DMS114 treated with DMSO at 0.1 percent for 48 hours (cell line): ENCODE measurements at regions not wholly inside any gene's neighbourhood (a gene's known extent, or its start where the extent isn't known, plus 50 kb on each side); places are given as distances from the start of the nearest gene placed in this dataset.

Source experiments
- DNase-seq: peaks from one replicate; lab custom pipeline; 2025; ENCODE audit not compliant: unreplicated experiment; lab: John Stamatoyannopoulos, UW

DNA sequence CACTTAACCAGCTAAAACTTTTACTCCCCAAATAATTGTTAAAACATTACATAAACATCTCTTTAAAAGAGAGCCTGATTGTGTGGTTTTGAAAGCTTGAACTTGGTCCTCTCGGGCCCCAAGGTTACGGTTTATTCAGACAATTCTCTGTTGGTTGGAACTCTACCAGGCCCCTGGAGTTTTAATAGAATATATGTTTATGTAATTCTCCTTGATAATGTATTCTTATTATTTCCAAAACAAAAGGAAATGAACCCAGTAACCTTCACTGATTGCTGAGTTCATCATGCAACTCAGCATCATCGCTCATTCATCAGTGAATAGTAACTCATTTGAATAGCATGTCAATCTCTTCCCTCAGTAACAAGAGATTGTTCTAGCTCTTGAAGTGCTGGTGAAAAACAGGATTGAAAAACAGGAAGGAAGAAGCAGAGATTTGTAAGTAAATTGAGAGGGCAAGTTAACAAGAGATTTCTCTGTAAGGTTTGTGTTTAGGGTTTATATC is 464.5 kb upstream of the MARCKS start:
- no peak for DNase-seq

DNA sequence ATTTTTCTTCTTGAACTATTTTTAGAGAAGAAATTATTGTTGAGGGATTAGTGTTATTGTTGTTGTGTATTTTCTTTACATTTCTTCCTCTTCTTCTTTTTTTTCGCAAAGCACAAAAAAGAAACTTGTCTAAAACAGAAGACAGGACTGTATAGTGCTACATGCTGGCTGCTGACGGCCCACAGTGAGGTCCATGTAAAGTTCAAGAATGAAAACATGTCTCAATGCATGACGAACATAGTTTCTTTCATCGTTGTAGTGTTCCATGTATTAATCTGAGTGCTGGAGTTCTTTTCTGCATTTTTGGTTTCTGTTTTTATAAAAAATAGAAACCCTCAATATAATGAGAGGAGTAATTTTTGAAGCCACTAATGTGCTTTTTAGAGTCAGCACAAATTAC is 462.9 kb upstream of the MARCKS start:
- DNase-seq, result no peak

DNA sequence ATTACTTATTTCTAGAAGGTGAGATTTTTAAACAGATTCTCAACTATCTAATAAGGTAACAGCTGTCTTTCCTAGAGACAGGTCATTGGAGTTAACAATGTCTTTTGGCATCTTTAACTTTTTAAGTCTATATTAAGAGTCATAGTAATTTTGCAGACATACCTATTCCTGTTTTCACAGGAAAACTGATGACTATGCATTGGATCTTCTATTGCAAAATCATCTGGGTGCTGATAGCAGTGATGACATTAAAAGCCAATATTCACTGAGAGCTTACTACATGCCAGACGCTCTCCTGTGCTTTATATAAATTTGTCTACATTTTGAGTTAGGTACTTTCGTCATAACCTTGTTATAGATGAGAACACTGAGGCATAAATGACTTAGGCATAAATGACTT is 462.4 kb upstream of the MARCKS start:
- no peak for DNase-seq

DNA sequence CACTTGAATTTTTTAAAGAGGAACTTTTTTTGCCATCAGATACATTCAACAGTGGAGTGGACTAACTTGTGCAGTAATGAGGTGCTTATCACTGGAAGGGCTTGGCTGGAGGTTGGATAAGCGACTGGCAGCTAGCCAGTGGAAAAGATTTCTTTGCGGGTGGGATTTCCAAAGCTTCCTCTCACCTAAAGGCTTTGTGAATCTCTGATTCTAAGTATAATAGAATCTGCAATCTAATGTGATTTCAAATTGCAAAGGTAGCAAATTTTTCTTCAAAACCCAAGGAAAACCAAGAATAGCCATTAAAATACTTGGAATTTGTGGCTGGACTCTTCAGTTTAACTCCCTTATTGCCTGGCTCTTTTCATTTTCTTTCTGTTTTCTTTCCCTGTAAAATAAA is 460.4 kb upstream of the MARCKS start:
- no peak for DNase-seq

DNA sequence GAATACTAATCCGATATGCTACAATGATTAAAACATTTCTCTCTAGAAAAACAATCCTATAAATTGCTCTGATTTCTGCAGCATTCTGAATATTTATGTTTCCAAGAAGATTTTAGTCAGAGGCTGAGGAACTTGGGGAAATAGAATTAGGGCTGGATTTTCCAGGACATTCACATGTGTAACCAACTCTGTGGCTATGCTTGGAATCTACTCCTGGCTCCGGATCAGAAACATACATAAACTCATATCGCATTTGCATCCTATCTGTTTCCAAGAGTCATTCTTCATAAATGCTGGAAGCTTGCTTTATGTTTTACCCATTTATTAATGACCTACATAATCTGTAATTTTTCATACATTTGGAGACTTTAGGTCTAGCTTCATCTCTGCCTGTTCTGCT is 459.9 kb upstream of the MARCKS start:
- no peak for DNase-seq

DNA sequence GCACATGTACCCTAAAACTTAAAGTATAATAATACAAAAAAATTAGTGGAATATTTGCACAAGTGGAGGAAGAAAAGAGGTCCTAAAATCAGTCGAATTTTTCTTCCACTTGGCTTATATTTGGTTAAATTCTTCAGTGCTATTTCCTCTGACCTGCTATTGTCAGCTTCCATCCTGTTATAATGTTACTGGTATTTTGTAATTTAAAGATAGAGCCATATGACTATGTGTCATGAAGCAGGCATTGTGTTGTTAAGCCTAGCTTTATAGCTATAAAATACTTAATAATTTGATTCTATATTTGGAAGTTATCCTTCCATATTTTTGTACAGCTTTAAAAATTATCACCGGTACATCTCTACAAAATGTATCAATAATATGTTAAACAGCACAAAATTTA is 455.9 kb upstream of the MARCKS start:
- no peak for DNase-seq

DNA sequence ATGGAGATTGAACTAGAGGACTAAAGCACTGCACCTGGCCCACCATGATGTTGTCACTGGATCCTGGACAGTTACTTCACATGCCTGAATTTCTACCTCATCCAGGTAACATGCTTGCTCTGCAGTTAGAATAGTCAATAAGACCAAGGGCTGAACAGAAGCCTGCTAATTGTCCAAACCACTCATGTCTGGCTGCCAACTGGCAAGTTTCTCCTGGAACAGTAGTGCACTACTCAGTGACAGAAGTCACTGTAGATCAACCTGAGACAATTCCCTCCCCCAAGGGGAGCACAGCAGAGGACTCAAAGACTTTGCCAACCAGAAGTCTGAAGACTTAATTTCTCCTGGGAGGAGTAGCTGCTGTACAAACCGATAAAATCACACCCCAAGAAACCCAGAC is 454.6 kb upstream of the MARCKS start:
- DNase-seq, result no peak

DNA sequence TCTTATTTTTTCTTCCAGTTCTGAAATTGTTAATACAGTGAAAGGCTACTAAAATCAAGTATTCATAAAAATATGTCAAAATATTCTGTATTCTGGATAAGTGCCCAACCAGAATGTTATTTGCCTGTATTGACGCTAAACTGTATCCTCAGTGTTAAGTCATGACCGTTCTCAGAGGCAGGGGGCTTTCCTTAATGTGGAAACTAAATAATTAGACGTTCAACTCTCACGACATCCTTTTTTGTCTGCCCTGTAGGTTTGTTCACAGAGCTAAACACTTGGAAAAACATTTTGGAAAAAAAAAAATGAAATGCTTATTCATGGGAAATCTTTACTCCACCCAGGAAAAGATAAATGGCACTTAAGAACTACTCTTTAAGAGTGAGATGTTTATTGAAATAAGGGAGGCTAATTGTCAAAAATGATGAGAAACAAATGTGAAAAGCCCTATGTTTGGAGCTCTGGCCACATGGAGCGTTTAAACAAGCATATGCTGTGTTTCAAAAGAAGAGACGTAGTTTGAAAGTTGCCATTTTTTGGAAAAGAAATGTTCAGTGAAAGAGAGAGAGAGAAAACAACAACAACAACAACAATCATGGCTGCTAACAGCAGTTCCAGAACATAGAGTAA is 453.1 kb upstream of the MARCKS start:
- DNase-seq, result no peak

DNA sequence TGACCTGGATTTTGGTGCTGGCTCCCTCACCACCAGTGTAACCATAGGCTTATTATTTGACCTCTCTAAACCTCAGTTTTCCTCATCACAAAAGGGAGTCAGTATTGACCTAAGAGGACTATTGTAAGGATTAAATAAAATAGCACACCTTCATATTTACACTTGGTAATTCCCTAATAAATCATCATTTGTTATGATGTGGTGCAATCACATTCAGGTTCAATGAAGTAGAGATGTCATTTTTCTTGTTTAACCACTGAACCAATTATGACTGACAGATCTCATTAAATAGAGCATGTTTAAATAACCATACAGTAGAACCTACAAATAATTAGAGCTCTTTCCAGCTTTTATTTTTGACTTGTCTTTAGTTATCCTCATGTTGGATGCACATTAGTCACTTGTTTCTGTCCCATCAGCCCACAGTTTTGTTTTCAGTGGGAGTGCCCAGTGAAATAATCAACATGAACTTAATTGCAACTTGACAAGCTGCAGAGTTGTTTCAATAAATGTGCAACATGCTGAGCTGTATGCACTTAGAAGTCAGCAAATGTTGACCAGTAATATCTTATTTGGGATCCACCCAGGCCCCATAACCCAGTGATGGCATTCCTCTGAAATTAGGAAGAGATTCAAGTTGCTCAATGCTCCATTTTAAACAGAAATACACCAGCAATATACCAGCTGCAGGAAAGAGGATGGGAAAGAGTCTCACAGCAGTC is 451.7 kb upstream of the MARCKS start:
- DNase-seq, result no peak

DNA sequence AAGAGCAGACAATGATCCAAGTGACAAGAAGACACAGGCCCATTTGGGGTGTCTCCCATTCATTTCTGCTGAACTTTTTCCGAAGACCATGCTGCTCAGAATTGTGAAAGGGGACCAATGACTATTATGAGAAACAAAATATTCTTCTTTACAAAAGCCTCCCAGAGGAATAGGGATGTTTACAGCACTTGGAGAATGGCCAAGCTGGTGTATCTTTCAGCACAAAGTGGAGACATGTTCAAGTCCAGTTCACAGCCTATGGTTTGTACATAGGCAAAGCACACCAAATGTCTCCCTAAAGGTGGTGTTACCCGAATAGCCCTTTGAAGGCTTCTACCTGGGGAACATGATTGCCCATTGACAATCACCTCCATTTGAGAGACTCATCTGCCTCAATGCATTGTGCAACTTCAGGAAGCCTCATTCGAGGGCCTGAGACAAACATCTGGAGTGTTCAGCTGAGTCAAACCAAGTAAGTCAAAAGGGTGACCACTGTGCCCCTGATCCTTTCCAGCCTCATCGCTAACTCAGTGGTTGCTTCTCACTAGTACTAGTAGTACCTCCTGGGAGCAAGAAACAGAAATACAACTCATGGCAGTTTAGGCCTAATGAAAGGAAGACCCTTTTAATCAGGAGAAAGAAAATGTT is 451.0 kb upstream of the MARCKS start:
- DNase-seq, result no peak

DNA sequence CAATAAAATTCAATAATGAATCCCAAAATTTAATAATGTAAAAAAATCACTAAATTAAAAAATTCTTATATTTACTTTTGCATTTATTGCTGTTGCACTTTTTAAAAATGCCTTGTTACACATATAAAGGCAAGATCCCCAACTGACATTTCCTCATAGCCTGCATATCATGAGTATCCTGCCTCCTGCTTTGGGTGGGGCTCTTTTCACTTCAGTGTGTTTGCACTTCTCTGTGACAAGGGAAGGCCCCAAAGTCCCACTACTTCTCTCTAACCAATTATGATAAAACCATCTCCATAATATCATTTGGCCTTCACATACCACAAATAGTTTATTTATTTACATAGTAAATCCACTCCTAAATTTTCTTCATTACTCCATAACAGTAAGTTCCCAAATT is 446.1 kb upstream of the MARCKS start:
- no peak for DNase-seq

DNA sequence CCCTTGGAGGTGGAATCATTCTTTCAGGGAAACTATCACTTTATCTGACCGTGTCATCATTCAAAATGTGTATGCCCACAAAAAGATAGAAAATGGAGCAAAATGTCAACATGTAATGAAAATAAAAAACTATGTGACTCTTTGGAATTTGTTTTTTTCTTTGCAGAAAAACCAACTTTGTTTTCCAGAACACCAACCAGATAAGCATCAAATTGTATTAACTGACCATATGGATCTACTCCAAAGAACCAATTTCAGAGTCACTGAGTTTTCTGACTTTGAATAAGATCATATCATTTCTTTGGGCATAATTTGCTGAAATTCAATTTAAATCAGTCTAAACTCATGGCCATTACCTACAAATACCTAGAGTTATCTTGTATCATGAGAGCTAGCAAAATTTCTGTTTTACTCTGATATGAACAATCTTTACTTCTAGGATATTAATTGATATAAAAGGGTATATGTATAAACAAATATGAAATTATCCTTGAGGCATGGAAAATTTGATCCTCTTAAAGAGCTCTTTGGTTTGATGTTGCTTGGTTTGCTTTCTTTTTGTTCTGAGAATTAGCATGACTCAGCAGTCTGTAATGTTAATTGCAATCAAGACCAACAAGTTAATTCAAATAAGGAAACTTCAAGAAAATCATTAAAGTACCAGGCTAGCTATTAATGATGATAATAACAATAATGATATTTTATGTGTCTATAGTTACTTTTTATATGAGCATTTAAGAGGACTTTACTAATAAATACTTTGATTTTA is 444.4 kb upstream of the MARCKS start:
- DNase-seq, result no peak

DNA sequence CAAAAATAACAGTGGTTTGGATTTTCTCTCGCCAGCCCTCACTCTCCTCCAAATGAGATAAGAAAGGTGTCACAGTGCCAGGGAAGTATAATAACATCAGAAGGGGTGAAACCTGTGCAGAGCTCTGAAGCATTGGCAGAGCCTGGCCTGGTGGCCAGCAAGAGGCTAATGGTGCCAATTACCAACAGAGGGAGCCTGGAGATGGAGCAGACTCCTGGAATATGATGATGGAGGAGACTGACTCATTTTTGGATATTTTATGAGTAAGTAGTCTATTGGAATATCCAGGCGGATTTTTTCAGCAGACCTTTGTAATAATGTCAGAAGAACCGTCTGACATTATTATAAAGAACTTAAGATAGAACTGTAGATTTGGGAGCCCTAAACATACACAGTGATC is 442.6 kb upstream of the MARCKS start:
- DNase-seq, result peak; percentile 22

DNA sequence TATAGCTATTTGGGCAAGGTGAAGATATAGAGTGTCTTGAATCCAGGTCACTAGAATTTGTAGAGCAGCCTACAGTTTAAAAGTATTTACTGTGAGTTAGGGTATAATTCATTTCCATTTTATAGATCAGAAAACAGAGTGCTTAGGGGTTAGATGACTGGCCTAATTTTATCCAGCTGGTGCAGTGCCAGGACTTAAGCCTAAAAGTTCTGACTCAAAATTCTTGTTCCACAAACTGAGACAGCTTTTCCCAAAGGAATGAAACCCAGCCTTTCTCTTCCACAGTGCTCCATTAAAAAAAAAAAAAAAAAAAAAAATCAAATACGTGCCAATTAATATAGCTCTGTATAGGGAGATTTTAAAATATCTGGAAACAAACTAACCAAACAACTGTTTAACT is 441.0 kb upstream of the MARCKS start:
- no peak for DNase-seq

DNA sequence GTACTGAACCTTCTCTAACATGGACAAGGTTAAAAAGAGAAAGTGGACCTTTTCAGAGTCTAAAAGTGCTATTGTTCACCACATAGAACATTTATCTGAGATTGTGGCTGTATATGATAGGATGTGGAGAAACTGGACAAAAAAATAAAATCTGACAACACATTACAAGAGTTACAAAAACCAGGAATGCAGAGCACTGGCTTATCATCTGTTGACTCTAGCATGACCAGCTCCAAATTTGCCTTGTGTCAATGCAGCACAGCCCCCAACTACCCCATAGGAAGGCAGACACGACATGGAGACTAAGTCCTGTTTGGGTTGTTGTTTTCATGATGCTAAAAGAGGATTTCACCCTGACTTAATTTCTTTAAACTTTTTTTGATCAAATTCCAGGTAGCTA is 436.9 kb upstream of the MARCKS start:
- no peak for DNase-seq

DNA sequence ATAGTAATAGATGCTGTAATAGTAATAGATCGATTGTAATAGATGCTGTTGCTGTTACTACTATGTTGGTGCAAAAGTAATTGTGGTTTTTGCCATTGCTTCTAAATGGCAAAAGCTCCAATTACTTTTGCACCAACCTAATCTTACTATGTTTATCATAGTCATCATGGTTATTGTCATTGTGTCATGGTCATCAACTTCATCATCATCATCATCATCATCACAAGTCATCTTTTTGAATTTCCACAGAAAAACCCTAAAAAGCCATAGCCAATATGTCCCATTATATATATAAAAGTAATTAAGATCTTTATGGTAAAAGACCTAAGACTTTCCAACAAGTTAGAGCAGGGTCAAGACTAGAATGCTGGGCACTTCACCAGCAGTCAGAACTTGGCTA is 435.1 kb upstream of the MARCKS start:
- DNase-seq, result no peak

DNA sequence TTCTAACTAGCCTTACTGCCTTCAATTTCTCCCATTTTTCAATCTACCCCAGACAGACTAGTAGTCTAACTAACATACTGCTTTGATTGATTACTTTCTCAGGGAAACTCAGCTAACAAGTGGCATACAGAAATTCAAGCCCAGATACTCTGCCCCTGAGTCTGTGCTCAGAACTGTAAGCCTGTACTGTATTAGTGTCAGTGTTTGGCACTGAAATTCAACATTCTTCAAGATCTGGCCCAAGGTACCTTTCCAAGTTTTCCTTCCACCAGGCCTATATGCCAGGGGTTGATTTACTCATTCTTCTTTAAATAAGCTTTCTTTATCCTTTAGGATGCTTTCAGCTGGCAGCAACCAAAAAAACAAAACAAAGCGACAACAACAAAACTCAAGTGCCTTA is 433.2 kb upstream of the MARCKS start:
- no peak for DNase-seq

DNA sequence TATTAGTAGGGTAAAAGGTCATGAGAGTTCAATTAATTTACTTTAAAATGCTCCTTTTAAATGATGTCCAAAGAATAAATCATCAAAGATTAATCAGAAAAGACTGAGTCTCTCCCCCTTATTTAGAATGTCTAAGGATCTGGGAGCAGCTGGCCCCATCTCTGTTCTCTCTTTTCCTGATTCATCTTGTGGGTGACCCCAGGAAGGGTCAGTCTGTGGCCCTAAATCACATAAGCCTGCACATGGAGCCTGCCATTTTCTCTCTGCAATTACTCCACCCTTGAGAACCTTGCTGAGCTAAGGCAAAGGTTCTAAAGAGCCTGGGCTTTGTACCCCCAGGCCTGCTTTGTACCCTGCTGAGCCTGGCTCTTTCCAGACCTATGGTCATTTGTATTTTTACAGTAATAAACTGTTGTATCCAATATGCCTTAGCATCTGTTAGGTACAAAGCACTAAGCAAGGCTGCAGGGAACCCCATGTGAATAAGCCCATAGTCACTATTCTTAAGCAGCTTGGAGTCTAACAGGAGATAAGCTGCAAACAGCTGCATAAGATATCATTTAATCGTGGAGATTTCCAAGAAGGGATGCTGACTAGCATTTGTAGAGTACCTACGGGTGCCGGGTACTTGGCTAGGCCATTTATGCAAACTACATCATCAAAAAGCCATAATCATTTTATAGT is 431.0 kb upstream of the MARCKS start:
- DNase-seq, result no peak

DNA sequence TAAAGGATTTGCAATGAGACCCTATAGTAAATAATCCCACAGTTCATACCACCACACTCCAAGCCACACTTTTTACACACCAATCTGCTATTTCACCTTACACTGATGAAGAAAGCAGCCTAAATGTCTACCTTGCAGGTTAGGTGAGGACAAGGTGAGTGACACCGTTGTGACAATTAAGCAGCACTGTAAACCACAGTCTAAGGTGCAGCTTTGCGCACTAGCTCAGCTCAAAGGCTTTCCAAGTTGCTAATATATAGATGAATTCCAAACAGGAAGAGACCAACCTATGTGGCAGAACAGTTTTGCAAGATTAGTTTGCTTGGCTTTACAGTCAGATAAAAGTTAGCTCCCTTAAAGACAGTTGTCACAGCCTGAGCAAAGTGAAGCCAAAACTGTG is 429.5 kb upstream of the MARCKS start:
- DNase-seq, result no peak

DNA sequence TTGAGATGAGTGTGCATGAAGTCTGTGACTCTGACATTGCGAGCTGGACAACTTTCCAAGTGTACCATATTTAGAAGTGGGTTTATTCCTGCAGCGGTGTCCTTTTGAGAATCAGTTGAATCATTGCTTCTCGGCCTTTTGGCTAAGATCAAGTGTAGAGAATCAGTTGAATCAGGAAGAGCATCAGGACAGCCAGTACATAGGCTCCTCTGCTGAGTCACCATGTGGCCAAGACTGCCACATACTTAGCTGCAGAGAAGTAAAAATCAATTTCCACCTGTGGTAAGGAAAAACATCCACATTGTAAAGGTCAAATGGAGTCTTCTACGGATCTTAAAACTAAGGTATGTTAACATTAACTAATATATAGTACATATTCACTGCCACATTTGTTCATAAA is 428.4 kb upstream of the MARCKS start:
- DNase-seq, result no peak
